SIG-M5 treated with dmso at 0.1 percent for 504 hours (cell line): ENCODE measurements at regions not wholly inside any gene's neighbourhood (a gene's known extent, or its start where the extent isn't known, plus 50 kb on each side); places are given as distances from the start of the nearest gene placed in this dataset.
"Not testable (repeated sequence)": the region's sequence is repeated elsewhere in the genome, so short reads cannot be mapped to it uniquely, and the experiment has no call there.

Experiments
- DNase-seq: peaks from one replicate; lab custom pipeline; 2025; ENCODE audit not compliant: unreplicated experiment; lab: John Stamatoyannopoulos, UW

- DNase-seq: not testable (repeated sequence)
These were observed 51.7 kb upstream of the TERB2 start for GRCh38 chr15:44904651-44905340.
